ENCODE measurements at regions not wholly inside any gene's neighbourhood (a gene's known extent, or its start where the extent isn't known, plus 50 kb on each side); places are given as distances from the start of the nearest gene placed in this dataset.

- intact Hi-C loops (cut with DNase I), result no loop called here
- no peak overlapping the region for H3K27ac ChIP-seq
- TF ChIP-seq POLR2AphosphoS5 (IDR thresholded peaks at IDR 0.05) (no peak), CTCF (IDR thresholded peaks at IDR 0.05) (no peak), POLR2A (IDR thresholded peaks at IDR 0.05) (no peak), EP300 (IDR thresholded peaks at IDR 0.05) (no peak)
- H3K9me3 ChIP-seq, result no peaks in the 10 kb centered on the region
- no peaks in the 10 kb centered on the region for H3K27me3 ChIP-seq
- peaks cover 0 to 10% (median 7%) of the 10 kb centered on the region in 4 donors for H3K4me1 ChIP-seq
- H3K36me3 ChIP-seq, result no peaks in the 10 kb centered on the region
- no peak overlapping the region for H3K4me3 ChIP-seq
- no peak for DNase-seq
These were observed 376.4 kb upstream of the LRRC7 start for GRCh38 chr1:69191335-69191734.

- DNase-seq, result no peak
- WGBS, 2 donors, result 33 to 64% methylated on average over 2 of the region's 2 CpGs
- Histone ChIP-seq H3K27me3 (no peaks in the 10 kb centered on the region), H3K4me3 (no peak overlapping the region), H3K36me3 (no peaks in the 10 kb centered on the region), H3K4me1 (peaks cover 0 to 23% (median 17%) of the 10 kb centered on the region in 4 donors), H3K27ac (no peak overlapping the region), H3K9me3 (no peaks in the 10 kb centered on the region)
- intact Hi-C loops (cut with DNase I), result no loop called here
- TF ChIP-seq EP300 (IDR thresholded peaks at IDR 0.05) (no peak), POLR2AphosphoS5 (IDR thresholded peaks at IDR 0.05) (no peak), POLR2A (IDR thresholded peaks at IDR 0.05) (no peak), CTCF (IDR thresholded peaks at IDR 0.05) (no peak)
These were observed 372.6 kb upstream of the LRRC7 start for GRCh38 chr1:69195136-69195535.

GRCh38 chr1:69196071-69196470 is 371.7 kb upstream of the LRRC7 start:
- Histone ChIP-seq H3K27me3 (no peaks in the 10 kb centered on the region), H3K4me3 (no peak overlapping the region), H3K27ac (no peak overlapping the region), H3K4me1 (peaks cover 0 to 18% (median 12%) of the 10 kb centered on the region in 4 donors), H3K9me3 (no peaks in the 10 kb centered on the region), H3K36me3 (no peaks in the 10 kb centered on the region)
- intact Hi-C loops (cut with DNase I), result no loop called here
- TF ChIP-seq POLR2A (IDR thresholded peaks at IDR 0.05), result no peak
- TF ChIP-seq CTCF (IDR thresholded peaks at IDR 0.05), result no peak
- no peak for TF ChIP-seq EP300 (IDR thresholded peaks at IDR 0.05)
- TF ChIP-seq POLR2AphosphoS5 (IDR thresholded peaks at IDR 0.05), result no peak
- DNase-seq, result no peak
- 57 to 82% methylated on average over 3 of the region's 3 CpGs for WGBS, 2 donors

- no peak for TF ChIP-seq POLR2AphosphoS5 (IDR thresholded peaks at IDR 0.05)
- TF ChIP-seq POLR2A (IDR thresholded peaks at IDR 0.05), result no peak
- no peak for TF ChIP-seq EP300 (IDR thresholded peaks at IDR 0.05)
- no peak for TF ChIP-seq CTCF (IDR thresholded peaks at IDR 0.05)
- no peak overlapping the region for H3K4me3 ChIP-seq
- H3K27ac ChIP-seq, result no peak overlapping the region
- peaks cover 0 to 15% (median 8%) of the 10 kb centered on the region in 4 donors for H3K4me1 ChIP-seq
- intact Hi-C loops (cut with DNase I), result no loop called here
- no peak for DNase-seq
- WGBS, 2 donors, result 70 to 80% methylated on average over 3 of the region's 3 CpGs
- H3K27me3 ChIP-seq, result no peaks in the 10 kb centered on the region
- no peaks in the 10 kb centered on the region for H3K36me3 ChIP-seq
- H3K9me3 ChIP-seq, result no peaks in the 10 kb centered on the region
These were observed 369.9 kb upstream of the LRRC7 start for GRCh38 chr1:69197816-69198215.

- WGBS, 2 donors, result 78 to 87% methylated on average over 3 of the region's 3 CpGs
- Histone ChIP-seq H3K4me3 (no peak overlapping the region), H3K9me3 (peaks cover 0 to 3% (median 0%) of the 10 kb centered on the region in 4 donors), H3K36me3 (no peaks in the 10 kb centered on the region), H3K27me3 (no peaks in the 10 kb centered on the region), H3K27ac (no peak overlapping the region), H3K4me1 (peaks cover 0 to 20% (median 10%) of the 10 kb centered on the region in 4 donors)
- no peak for TF ChIP-seq POLR2A (IDR thresholded peaks at IDR 0.05)
- no peak for TF ChIP-seq CTCF (IDR thresholded peaks at IDR 0.05)
- no peak for TF ChIP-seq POLR2AphosphoS5 (IDR thresholded peaks at IDR 0.05)
- no peak for TF ChIP-seq EP300 (IDR thresholded peaks at IDR 0.05)
- no peak for DNase-seq
- intact Hi-C loops (cut with DNase I), result no loop called here
These were observed 366.0 kb upstream of the LRRC7 start for GRCh38 chr1:69201716-69202115.

Measured in sigmoid colon (tissue), 6 donors.